Fibroblast of villous mesenchyme (primary cell): ENCODE measurements at regions not wholly inside any gene's neighbourhood (a gene's known extent, or its start where the extent isn't known, plus 50 kb on each side); places are given as distances from the start of the nearest gene placed in this dataset.

Experiments
- DNase-seq: peaks from one replicate; pipeline ENCODE4 v3.0.0-alpha.2; 2010; ENCODE audit warnings: low read depth
- H3K4me3 ChIP-seq: 2 replicates; pipeline ENCODE4 v1.5.1; 2011; ENCODE audit warnings: low read depth, mild to moderate bottlenecking, low read length
- CTCF ChIP-seq: IDR thresholded peaks from 2 replicates; pipeline ENCODE4 v1.5.1; 2012; ENCODE audit warnings: low read depth, mild to moderate bottlenecking, low read length; ENCODE audit not compliant: insufficient read depth

GRCh38 chr10:90313576-90314325 lies 544.1 kb downstream of the HTR7 start:
- no peak overlapping the region for H3K4me3 ChIP-seq
- no peak for TF ChIP-seq CTCF
- DNase-seq = peak; percentile 81

- no peak overlapping the region for H3K4me3 ChIP-seq
- DNase-seq = no peak
- no peak for TF ChIP-seq CTCF
These were observed 543.1 kb downstream of the HTR7 start for GRCh38 chr10:90314718-90315117.

- no peak overlapping the region for H3K4me3 ChIP-seq
- no peak for TF ChIP-seq CTCF
- DNase-seq = no peak
These were observed 540.7 kb downstream of the HTR7 start for GRCh38 chr10:90317172-90317571.

- no peak overlapping the region for H3K4me3 ChIP-seq
- no peak for TF ChIP-seq CTCF
- DNase-seq = no peak
These were observed 539.2 kb downstream of the HTR7 start for GRCh38 chr10:90318659-90319058.

- no peak for TF ChIP-seq CTCF
- peak; percentile 81 for DNase-seq
- no peak overlapping the region for H3K4me3 ChIP-seq
These were observed 538.5 kb downstream of the HTR7 start for GRCh38 chr10:90319188-90319914.

- H3K4me3 ChIP-seq = no peak overlapping the region
- peak; percentile 12 for DNase-seq
- TF ChIP-seq CTCF = no peak
These were observed 536.6 kb downstream of the HTR7 start for GRCh38 chr10:90321132-90321816.
